IPS-NIHi7 (cell line): ENCODE measurements at regions not wholly inside any gene's neighbourhood (a gene's known extent, or its start where the extent isn't known, plus 50 kb on each side); places are given as distances from the start of the nearest gene placed in this dataset.

Source experiments
- DNase-seq: peaks from one replicate; pipeline ENCODE4 v3.0.0; 2012; ENCODE audit warnings: mixed read lengths; ENCODE audit errors: extremely low spot score

GRCh38 chr1:21346365-21347071 is 56.3 kb upstream of the ECE1 start:
- no peak for DNase-seq

GRCh38 chr1:21344750-21345443 is 54.6 kb upstream of the ECE1 start:
- DNase-seq, result no peak

GRCh38 chr1:21344098-21344749 is 54.0 kb upstream of the ECE1 start:
- no peak for DNase-seq

GRCh38 chr1:21342961-21343838 is 52.9 kb upstream of the ECE1 start:
- no peak for DNase-seq

GRCh38 chr1:21341517-21342078 is 51.3 kb upstream of the ECE1 start:
- no peak for DNase-seq

GRCh38 chr1:21341022-21341421 is 50.8 kb upstream of the ECE1 start:
- DNase-seq, result no peak

- no peak for DNase-seq
Measured at GRCh38 chr1:21340230-21340945, 50.1 kb upstream of the ECE1 start.
